K562 (cell line): ENCODE measurements at regions not wholly inside any gene's neighbourhood (a gene's known extent, or its start where the extent isn't known, plus 50 kb on each side); places are given as distances from the start of the nearest gene placed in this dataset.

Experiments used
- ATAC-seq: fragments of 200-7000 bp; cut with Tn5 transposase; 3 replicates; pipeline ENCODE4 v1.9.1; 2020; ENCODE audit warnings: moderate library complexity
- BruUV-seq: library from RNA; stranded (reverse); fragments of 400-500 nt; replicated peaks from 2 replicates; lab custom pipeline; 2021; lab: Mats Ljungman, UMichigan
- CTCF ChIA-PET: fragments of 300-600 bp; formaldehyde crosslinking; extraction: SDS; loops from one replicate; lab custom pipeline; 2021; ENCODE audit warnings: low intra/inter-chr PET ratio; lab: Yijun Ruan, JAX
- POLR2A ChIA-PET: fragments of 300-600, 350-650 bp; sonication (Branson Sonifier 250); formaldehyde crosslinking; extraction: SDS; loops from one replicate; lab custom pipeline; 2021; ENCODE audit warnings: antibody characterized with exemption, inconsistent platforms; lab: Yijun Ruan, JAX
- DNase-seq, 4 experiments: peaks; one replicate each; pipeline versions ENCODE4 v3.0.0 to v3.0.0-alpha.2; 2011 to 2018; ENCODE audit warnings: low spot score in 3 of 4, mixed read lengths in 3 of 4; ENCODE audit errors: extremely low read depth in 1 of 4
- FAIRE-seq: peaks from 2 replicates; lab custom pipeline; 2011; peaks lifted over from hg19 to GRCh38; lab: Jason Lieb, UNC
- H2AFZ ChIP-seq: 2 replicates; pipeline ENCODE4 v1.6.0; 2011; ENCODE audit warnings: low read depth, low read length, control low read depth, inconsistent platforms
- H3K27ac ChIP-seq: fragments of 200-600 bp; 3 replicates; pipeline ENCODE4 v1.8.0; 2011; ENCODE audit warnings: low read depth, mild to moderate bottlenecking, control low read depth, inconsistent platforms, low read length, moderate library complexity, mixed read lengths; ENCODE audit errors: extremely low read depth
- H3K27me3 ChIP-seq, 2 experiments: fragments of 300-600 bp in 1 of 2; 2 replicates in 1 of 2; 3 replicates in 1 of 2; pipeline versions ENCODE4 v1.6.0 to v1.8.0; 2011; ENCODE audit warnings: inconsistent platforms in 2 of 2, low read length in 2 of 2, mild to moderate bottlenecking in 1 of 2, mixed read lengths in 1 of 2, moderate library complexity in 1 of 2; ENCODE audit not compliant: control insufficient read depth in 2 of 2, insufficient read depth in 2 of 2
- H3K36me3 ChIP-seq: fragments of 300-600 bp; 3 replicates; pipeline ENCODE4 v1.8.0; 2011; ENCODE audit warnings: mild to moderate bottlenecking, low read length, inconsistent platforms; ENCODE audit not compliant: control insufficient read depth, insufficient read depth
- H3K4me1 ChIP-seq, 2 experiments: fragments of 200-600 bp in 1 of 2; replicated peaks in 1 of 2; 2 replicates in 1 of 2; 3 replicates in 1 of 2; pipeline versions ENCODE4 v1.5.1 to v1.8.0; 2011; ENCODE audit warnings: inconsistent platforms in 2 of 2, low read length in 2 of 2, mild to moderate bottlenecking in 1 of 2, mixed read lengths in 1 of 2, moderate library complexity in 1 of 2; ENCODE audit not compliant: control insufficient read depth in 2 of 2, insufficient read depth in 2 of 2
- H3K4me2 ChIP-seq: 2 replicates; pipeline ENCODE4 v1.6.1; 2011; ENCODE audit warnings: low read length, control low read depth, inconsistent platforms, mixed read lengths; ENCODE audit not compliant: insufficient read depth
- H3K4me3 ChIP-seq: fragments of 200-600 bp; sonication (generic), shearing (Covaris generic); 2 replicates; pipeline ENCODE4 v1.5.1; 2016; ENCODE audit warnings: control low read depth, inconsistent platforms
- H3K79me2 ChIP-seq: fragments of 200-600 bp; 3 replicates; pipeline ENCODE4 v1.8.0; 2011; ENCODE audit warnings: low read length, inconsistent platforms; ENCODE audit not compliant: control insufficient read depth, insufficient read depth
- H3K9ac ChIP-seq, 2 experiments: 2 replicates each; pipeline versions ENCODE4 v1.6.0 to v1.6.1; 2011; ENCODE audit warnings: low read depth in 2 of 2, low read length in 2 of 2, control low read depth in 1 of 2, inconsistent platforms in 1 of 2, mild to moderate bottlenecking in 1 of 2, mixed read lengths in 1 of 2; ENCODE audit not compliant: insufficient read depth in 1 of 2
- H3K9me1 ChIP-seq: one replicate; pipeline ENCODE4 v1.6.0; 2011; ENCODE audit warnings: inconsistent platforms, mild to moderate bottlenecking, low read length, moderate library complexity; ENCODE audit not compliant: control insufficient read depth, insufficient read depth
- H3K9me3 ChIP-seq: replicated peaks from 2 replicates; pipeline ENCODE4 v1.5.1; 2011; ENCODE audit warnings: low read depth, low read length, inconsistent platforms; ENCODE audit not compliant: control insufficient read depth, insufficient read depth
- H4K20me1 ChIP-seq: replicated peaks from 2 replicates; pipeline ENCODE4 v1.6.1; 2011; ENCODE audit warnings: low read length, inconsistent platforms, mixed read lengths; ENCODE audit not compliant: control insufficient read depth, insufficient read depth
- BRD4 ChIP-seq: fragments of 200-600 bp; sonication (generic); IDR thresholded peaks from 2 replicates; pipeline ENCODE4 v1.6.1; 2017; ENCODE audit warnings: inconsistent platforms
- ERF ChIP-seq: fragments of 450-650 bp; formaldehyde crosslinking; IDR thresholded peaks from 2 replicates; pipeline ENCODE4 v1.4.0; 2020; ENCODE audit warnings: mild to moderate bottlenecking, mixed read lengths
- HMGN3 ChIP-seq: IDR thresholded peaks from 2 replicates; pipeline ENCODE4 v1.6.1; 2011; ENCODE audit warnings: borderline replicate concordance, low read depth, mild to moderate bottlenecking, mixed read lengths, low read length; ENCODE audit not compliant: insufficient read length; ENCODE audit errors: extremely low read depth
- HOMEZ ChIP-seq: fragments of 250-450 bp; sonication (Bioruptor Pico); IDR thresholded peaks from 2 replicates; pipeline ENCODE4 v1.4.0; 2020; ENCODE audit warnings: mild to moderate bottlenecking, moderate library complexity
- MYC ChIP-seq, 2 experiments: fragments of 250-450 bp in 1 of 2; sonication (Bioruptor Pico) in 1 of 2; IDR thresholded peaks; 2 replicates each; pipeline versions ENCODE4 v1.5.1 to v1.6.1; 2012 to 2021; ENCODE audit warnings: low read depth in 2 of 2, borderline replicate concordance in 1 of 2, improper control_type of control experiment in 1 of 2, low read length in 1 of 2, mild to moderate bottlenecking in 1 of 2, moderate library complexity in 1 of 2
- RNF2 ChIP-seq: sonication (generic); IDR thresholded peaks from 2 replicates; pipeline ENCODE4 v1.6.1; 2016
- WGBS: fragments of 100-300 bp; shearing (Covaris generic); methylation state at CpG from one replicate; pipeline ENCODE4 v1.1.6; 2016; ENCODE audit warnings: low coverage, mixed read lengths; ENCODE audit not compliant: insufficient coverage; ENCODE audit errors: missing lambda C conversion rate; 5-methylcytosine and 5-hydroxymethylcytosine counted together
- in situ Hi-C: fragments of 300-500 bp; cut with MboI; formaldehyde crosslinking; loops from 4 replicates; pipeline ENCODE4 v1.15.0; 2018; ENCODE audit warnings: inconsistent platforms, mixed read lengths
- intact Hi-C: fragments of 100-400 bp; cut with micrococcal nuclease; formaldehyde crosslinking; loops from 2 replicates; pipeline ENCODE4 v1.14.2; 2022
- TF ChIP-seq, protein P1 (sequence below), 2 experiments: fragments of 450-650 bp in 1 of 2; IDR thresholded peaks; 2 replicates each; pipeline ENCODE4 v1.6.1; 2011 to 2017; ENCODE audit warnings: low read depth in 2 of 2, antibody characterized with exemption in 1 of 2, borderline replicate concordance in 1 of 2, low read length in 1 of 2, mild to moderate bottlenecking in 1 of 2, mixed read lengths in 1 of 2; ENCODE audit not compliant: control insufficient read depth in 1 of 2
- TF ChIP-seq, protein P2 (sequence below): sonication (generic); formaldehyde crosslinking; IDR thresholded peaks from 2 replicates; pipeline ENCODE4 v1.8.1; 2022; ENCODE audit warnings: missing genetic modification reagents

DNA sequence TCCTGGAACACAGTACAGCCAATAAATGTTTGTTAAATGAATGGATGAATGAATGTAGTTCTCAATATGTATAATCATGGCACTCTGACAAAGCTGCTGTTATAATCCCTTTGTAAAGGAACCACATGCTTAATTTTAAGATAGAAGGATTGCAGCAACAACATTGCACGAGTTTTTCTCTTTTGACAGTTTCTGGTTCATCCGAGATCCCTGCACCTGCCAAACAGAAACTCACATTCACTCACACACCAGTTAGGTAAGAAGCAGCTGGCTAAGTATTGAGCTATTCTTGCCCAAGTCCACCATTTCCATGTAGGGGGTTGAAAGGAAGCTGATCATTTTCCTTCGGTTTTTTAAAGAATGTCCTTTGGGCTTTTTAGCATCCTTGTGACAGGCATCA is 133.7 kb upstream of the MAP1B start:
- intact Hi-C loops (no loop called here), in situ Hi-C loops (no loop called here)
- POLR2A ChIA-PET, result no interaction called here

More for the DNA sequence above, 133.7 kb upstream of the MAP1B start:
- no peaks in the 10 kb centered on the region for H3K9me3 ChIP-seq
- no peak overlapping the region for H3K9ac ChIP-seq
- DNase-seq, result no peak
- no peaks in the 10 kb centered on the region for H3K9me1 ChIP-seq
- H4K20me1 ChIP-seq, result no peaks in the 10 kb centered on the region
- CTCF ChIA-PET, result no interaction called here
- H3K4me1 ChIP-seq, result no peaks in the 10 kb centered on the region
- H3K79me2 ChIP-seq, result no peaks in the 10 kb centered on the region
- WGBS, result 0% methylated on average over 3 of the region's 3 CpGs
- no peak overlapping the region for H2AFZ ChIP-seq
- BruUV-seq, result no TSS peak
- no peak overlapping the region for H3K27ac ChIP-seq
- no peak overlapping the region for H3K4me3 ChIP-seq
- H3K36me3 ChIP-seq, result no peaks in the 10 kb centered on the region
- no peak for FAIRE-seq
- H3K4me2 ChIP-seq, result no peak overlapping the region
- TF ChIP-seq RNF2 (no peak), ERF (CRISPR knock-in tag) (no peak), HMGN3 (no peak), BRD4 (no peak), HOMEZ (CRISPR knock-in tag) (no peak), MYC (IDR thresholded peaks at IDR 0.05; ENCODE audit: low read depth, low read length) (no peak), MYC (CRISPR knock-in tag; IDR thresholded peaks at IDR 0.05; ENCODE audit: borderline replicate concordance, low read depth) (no peak)
- TF ChIP-seq, protein P1, sequence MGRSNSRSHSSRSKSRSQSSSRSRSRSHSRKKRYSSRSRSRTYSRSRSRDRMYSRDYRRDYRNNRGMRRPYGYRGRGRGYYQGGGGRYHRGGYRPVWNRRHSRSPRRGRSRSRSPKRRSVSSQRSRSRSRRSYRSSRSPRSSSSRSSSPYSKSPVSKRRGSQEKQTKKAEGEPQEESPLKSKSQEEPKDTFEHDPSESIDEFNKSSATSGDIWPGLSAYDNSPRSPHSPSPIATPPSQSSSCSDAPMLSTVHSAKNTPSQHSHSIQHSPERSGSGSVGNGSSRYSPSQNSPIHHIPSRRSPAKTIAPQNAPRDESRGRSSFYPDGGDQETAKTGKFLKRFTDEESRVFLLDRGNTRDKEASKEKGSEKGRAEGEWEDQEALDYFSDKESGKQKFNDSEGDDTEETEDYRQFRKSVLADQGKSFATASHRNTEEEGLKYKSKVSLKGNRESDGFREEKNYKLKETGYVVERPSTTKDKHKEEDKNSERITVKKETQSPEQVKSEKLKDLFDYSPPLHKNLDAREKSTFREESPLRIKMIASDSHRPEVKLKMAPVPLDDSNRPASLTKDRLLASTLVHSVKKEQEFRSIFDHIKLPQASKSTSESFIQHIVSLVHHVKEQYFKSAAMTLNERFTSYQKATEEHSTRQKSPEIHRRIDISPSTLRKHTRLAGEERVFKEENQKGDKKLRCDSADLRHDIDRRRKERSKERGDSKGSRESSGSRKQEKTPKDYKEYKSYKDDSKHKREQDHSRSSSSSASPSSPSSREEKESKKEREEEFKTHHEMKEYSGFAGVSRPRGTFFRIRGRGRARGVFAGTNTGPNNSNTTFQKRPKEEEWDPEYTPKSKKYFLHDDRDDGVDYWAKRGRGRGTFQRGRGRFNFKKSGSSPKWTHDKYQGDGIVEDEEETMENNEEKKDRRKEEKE (IDR thresholded peaks at IDR 0.05; ENCODE audit: borderline replicate concordance in 1 of 2, control insufficient read depth in 1 of 2, low read depth in 2 of 2, low read length in 1 of 2), result no peak
- TF ChIP-seq, protein P2, sequence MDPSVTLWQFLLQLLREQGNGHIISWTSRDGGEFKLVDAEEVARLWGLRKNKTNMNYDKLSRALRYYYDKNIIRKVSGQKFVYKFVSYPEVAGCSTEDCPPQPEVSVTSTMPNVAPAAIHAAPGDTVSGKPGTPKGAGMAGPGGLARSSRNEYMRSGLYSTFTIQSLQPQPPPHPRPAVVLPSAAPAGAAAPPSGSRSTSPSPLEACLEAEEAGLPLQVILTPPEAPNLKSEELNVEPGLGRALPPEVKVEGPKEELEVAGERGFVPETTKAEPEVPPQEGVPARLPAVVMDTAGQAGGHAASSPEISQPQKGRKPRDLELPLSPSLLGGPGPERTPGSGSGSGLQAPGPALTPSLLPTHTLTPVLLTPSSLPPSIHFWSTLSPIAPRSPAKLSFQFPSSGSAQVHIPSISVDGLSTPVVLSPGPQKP (CRISPR knock-in tag), result no peak
- H3K27me3 ChIP-seq, result no peaks in the 10 kb centered on the region
- ATAC-seq, result no peak
